ENCODE measurements at regions not wholly inside any gene's neighbourhood (a gene's known extent, or its start where the extent isn't known, plus 50 kb on each side); places are given as distances from the start of the nearest gene placed in this dataset.

DNA sequence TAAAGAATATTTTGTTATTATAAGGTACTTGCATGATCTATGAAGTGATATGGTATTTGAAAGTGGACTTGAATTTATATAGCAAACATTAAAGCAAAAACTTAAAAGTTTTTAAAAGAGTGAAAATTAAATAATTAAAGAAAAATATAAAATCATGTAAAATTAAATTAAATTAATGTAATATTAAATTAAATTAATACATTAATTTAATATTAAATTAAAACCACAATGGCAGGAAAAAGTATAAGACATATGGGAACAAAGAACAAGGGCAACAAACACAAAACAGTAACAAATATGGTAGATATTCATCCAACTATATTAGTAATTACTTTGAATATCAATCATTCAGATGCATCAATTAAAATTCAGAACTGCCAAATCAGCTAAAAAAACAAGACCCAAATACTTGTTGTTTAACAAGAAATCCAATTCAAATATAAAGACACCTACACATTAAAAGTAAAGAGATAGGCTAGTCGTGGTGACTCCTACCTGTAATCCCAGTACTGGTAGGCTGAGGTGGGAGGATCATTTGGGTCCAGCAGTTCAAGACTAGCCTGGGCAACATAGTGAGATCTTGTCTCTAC is 992.2 kb upstream of the MIR17HG start:
- CTCF ChIA-PET: no interaction called here
- H3K4me2 ChIP-seq: no peak overlapping the region
- H3K9me3 ChIP-seq: no peaks in the 10 kb centered on the region
- H3K27ac ChIP-seq: no peak overlapping the region
- 22% methylated on average over 1 of the region's 1 CpG for WGBS (ENCODE audit: missing lambda C conversion rate)
- no peak for FAIRE-seq
- DNase-seq (ENCODE audit: low read depth in 1 of 2, low spot score in 1 of 2): no peak
- no peak overlapping the region for H3K4me3 ChIP-seq
- TF ChIP-seq MAZ (IDR thresholded peaks at IDR 0.05; ENCODE audit: borderline replicate concordance, low read depth, low read length) (no peak), MAFK (IDR thresholded peaks at IDR 0.05; ENCODE audit: partially characterized antibody) (peak; percentile 58)
- POLR2A ChIA-PET: no interaction called here
- no peaks in the 10 kb centered on the region for H3K4me1 ChIP-seq
- no peak for ATAC-seq

- ChIA-PET CTCF (no interaction called here), POLR2A (no interaction called here)
- 26% methylated on average over 1 of the region's 1 CpG for WGBS (ENCODE audit: missing lambda C conversion rate)
- Histone ChIP-seq H3K4me3 (no peak overlapping the region), H3K4me1 (no peaks in the 10 kb centered on the region), H3K4me2 (no peak overlapping the region), H3K9me3 (no peaks in the 10 kb centered on the region), H3K27ac (no peak overlapping the region)
- TF ChIP-seq RNF2 (IDR thresholded peaks at IDR 0.05; ENCODE audit: borderline replicate concordance, low read depth) (no peak), RFX5 (IDR thresholded peaks at IDR 0.05) (no peak), NFE2L2 (conservative IDR thresholded peaks at IDR 0.05; ENCODE audit: low read length) (no peak), RARB (CRISPR knock-in tag; IDR thresholded peaks at IDR 0.05) (no peak), SREBF2 (IDR thresholded peaks at IDR 0.05) (no peak), HOXB5 (CRISPR knock-in tag; IDR thresholded peaks at IDR 0.05) (no peak), PBX3 (IDR thresholded peaks at IDR 0.05) (no peak), HOXA7 (CRISPR knock-in tag; IDR thresholded peaks at IDR 0.05) (no peak), MAZ (IDR thresholded peaks at IDR 0.05; ENCODE audit: borderline replicate concordance, low read depth, low read length) (no peak), EHMT2 (IDR thresholded peaks at IDR 0.05; ENCODE audit: low read depth) (no peak), SMC3 (IDR thresholded peaks at IDR 0.05) (no peak), MAFK (IDR thresholded peaks at IDR 0.05; ENCODE audit: partially characterized antibody) (no peak), RAD21 (conservative IDR thresholded peaks at IDR 0.05 in 1 of 2, IDR thresholded peaks at IDR 0.05 in 1 of 2) (no peak), KDM1A (IDR thresholded peaks at IDR 0.05; ENCODE audit: low read depth) (no peak)
- TF ChIP-seq, protein P1, sequence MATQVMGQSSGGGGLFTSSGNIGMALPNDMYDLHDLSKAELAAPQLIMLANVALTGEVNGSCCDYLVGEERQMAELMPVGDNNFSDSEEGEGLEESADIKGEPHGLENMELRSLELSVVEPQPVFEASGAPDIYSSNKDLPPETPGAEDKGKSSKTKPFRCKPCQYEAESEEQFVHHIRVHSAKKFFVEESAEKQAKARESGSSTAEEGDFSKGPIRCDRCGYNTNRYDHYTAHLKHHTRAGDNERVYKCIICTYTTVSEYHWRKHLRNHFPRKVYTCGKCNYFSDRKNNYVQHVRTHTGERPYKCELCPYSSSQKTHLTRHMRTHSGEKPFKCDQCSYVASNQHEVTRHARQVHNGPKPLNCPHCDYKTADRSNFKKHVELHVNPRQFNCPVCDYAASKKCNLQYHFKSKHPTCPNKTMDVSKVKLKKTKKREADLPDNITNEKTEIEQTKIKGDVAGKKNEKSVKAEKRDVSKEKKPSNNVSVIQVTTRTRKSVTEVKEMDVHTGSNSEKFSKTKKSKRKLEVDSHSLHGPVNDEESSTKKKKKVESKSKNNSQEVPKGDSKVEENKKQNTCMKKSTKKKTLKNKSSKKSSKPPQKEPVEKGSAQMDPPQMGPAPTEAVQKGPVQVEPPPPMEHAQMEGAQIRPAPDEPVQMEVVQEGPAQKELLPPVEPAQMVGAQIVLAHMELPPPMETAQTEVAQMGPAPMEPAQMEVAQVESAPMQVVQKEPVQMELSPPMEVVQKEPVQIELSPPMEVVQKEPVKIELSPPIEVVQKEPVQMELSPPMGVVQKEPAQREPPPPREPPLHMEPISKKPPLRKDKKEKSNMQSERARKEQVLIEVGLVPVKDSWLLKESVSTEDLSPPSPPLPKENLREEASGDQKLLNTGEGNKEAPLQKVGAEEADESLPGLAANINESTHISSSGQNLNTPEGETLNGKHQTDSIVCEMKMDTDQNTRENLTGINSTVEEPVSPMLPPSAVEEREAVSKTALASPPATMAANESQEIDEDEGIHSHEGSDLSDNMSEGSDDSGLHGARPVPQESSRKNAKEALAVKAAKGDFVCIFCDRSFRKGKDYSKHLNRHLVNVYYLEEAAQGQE (IDR thresholded peaks at IDR 0.05): no peak
- TF ChIP-seq, protein P2, sequence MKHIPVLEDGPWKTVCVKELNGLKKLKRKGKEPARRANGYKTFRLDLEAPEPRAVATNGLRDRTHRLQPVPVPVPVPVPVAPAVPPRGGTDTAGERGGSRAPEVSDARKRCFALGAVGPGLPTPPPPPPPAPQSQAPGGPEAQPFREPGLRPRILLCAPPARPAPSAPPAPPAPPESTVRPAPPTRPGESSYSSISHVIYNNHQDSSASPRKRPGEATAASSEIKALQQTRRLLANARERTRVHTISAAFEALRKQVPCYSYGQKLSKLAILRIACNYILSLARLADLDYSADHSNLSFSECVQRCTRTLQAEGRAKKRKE (CRISPR knock-in tag; IDR thresholded peaks at IDR 0.05; ENCODE audit: low read depth): no peak
- TF ChIP-seq, protein P3, sequence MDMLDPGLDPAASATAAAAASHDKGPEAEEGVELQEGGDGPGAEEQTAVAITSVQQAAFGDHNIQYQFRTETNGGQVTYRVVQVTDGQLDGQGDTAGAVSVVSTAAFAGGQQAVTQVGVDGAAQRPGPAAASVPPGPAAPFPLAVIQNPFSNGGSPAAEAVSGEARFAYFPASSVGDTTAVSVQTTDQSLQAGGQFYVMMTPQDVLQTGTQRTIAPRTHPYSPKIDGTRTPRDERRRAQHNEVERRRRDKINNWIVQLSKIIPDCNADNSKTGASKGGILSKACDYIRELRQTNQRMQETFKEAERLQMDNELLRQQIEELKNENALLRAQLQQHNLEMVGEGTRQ (IDR thresholded peaks at IDR 0.05): no peak
- TF ChIP-seq, protein P4, sequence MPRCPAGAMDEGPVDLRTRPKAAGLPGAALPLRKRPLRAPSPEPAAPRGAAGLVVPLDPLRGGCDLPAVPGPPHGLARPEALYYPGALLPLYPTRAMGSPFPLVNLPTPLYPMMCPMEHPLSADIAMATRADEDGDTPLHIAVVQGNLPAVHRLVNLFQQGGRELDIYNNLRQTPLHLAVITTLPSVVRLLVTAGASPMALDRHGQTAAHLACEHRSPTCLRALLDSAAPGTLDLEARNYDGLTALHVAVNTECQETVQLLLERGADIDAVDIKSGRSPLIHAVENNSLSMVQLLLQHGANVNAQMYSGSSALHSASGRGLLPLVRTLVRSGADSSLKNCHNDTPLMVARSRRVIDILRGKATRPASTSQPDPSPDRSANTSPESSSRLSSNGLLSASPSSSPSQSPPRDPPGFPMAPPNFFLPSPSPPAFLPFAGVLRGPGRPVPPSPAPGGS (IDR thresholded peaks at IDR 0.05): no peak
- TF ChIP-seq, protein P5, sequence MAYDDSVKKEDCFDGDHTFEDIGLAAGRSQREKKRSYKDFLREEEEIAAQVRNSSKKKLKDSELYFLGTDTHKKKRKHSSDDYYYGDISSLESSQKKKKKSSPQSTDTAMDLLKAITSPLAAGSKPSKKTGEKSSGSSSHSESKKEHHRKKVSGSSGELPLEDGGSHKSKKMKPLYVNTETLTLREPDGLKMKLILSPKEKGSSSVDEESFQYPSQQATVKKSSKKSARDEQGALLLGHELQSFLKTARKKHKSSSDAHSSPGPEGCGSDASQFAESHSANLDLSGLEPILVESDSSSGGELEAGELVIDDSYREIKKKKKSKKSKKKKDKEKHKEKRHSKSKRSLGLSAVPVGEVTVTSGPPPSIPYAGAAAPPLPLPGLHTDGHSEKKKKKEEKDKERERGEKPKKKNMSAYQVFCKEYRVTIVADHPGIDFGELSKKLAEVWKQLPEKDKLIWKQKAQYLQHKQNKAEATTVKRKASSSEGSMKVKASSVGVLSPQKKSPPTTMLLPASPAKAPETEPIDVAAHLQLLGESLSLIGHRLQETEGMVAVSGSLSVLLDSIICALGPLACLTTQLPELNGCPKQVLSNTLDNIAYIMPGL (CRISPR knock-in tag; IDR thresholded peaks at IDR 0.05; ENCODE audit: borderline replicate concordance): no peak
- TF ChIP-seq, protein P6, sequence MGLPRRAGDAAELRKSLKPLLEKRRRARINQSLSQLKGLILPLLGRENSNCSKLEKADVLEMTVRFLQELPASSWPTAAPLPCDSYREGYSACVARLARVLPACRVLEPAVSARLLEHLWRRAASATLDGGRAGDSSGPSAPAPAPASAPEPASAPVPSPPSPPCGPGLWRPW (IDR thresholded peaks at IDR 0.05): no peak
- DNase-seq (ENCODE audit: low read depth in 1 of 2, low spot score in 1 of 2): no peak
- no peak for ATAC-seq
- FAIRE-seq: no peak
Observed at GRCh38 chr13:90360785-90361184, 986.7 kb upstream of the MIR17HG start.
